ENCODE measurements at regions not wholly inside any gene's neighbourhood (a gene's known extent, or its start where the extent isn't known, plus 50 kb on each side); places are given as distances from the start of the nearest gene placed in this dataset.

DNA sequence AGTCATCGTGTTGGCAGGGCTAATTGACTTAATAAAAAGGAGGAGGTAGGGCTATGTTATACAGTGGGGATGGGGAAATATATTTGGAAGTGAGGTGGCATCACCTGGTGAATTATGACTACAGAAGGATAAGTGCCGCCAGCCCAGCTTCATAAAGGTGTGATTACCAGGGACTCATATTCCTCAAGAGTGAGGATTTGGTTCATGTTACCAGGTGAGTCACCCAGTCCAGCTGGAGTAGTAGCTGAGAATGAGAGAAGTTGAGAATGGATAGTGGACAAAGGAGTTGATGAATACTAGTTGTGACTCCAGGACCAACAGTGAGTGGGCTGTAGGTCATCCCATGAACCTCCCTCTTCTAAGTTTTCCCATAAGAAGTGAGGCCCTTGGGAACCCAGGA lies 143.0 kb upstream of the GALNT15 start:
- no peak overlapping the region for H3K27ac ChIP-seq (ENCODE audit: low read length)
- DNase-seq: no peak
- POLR2A ChIA-PET: no interaction called here
- H3K27ac Mint-ChIP-seq: no peak overlapping the region
- H3K9me3 ChIP-seq: no peaks in the 10 kb centered on the region
- CTCF ChIA-PET: no interaction called here
- ATAC-seq (replicated peaks in 1 of 4): no peak
- peaks cover 0 to 4% of the 10 kb centered on the region in 2 experiments for H3K27me3 ChIP-seq (replicated peaks in 1 of 2; ENCODE audit: control insufficient read depth in 2 of 2, extremely low read depth in 1 of 2, insufficient read depth in 2 of 2, low read length in 1 of 2)
- no peaks in the 10 kb centered on the region for H3K36me3 Mint-ChIP-seq
- H3K4me3 Mint-ChIP-seq: no peak overlapping the region
- no peaks in the 10 kb centered on the region for H3K36me3 ChIP-seq (ENCODE audit: control insufficient read depth in 2 of 2, extremely low read depth in 1 of 2, insufficient read depth in 1 of 2, low read length in 1 of 2)
- H3K4me1 ChIP-seq (ENCODE audit: control insufficient read depth in 1 of 2, extremely low read depth in 1 of 2, insufficient read depth in 2 of 2, low read length in 2 of 2): no peaks in the 10 kb centered on the region
- H3K4me1 Mint-ChIP-seq: no peaks in the 10 kb centered on the region
- peaks cover 7 to 25% of the 10 kb centered on the region in 2 donors for H3K27me3 Mint-ChIP-seq
- H3K9me3 Mint-ChIP-seq: no peaks in the 10 kb centered on the region
- WGBS (ENCODE audit: insufficient coverage): 92% methylated on average over 2 of the region's 2 CpGs
- H3K4me3 ChIP-seq (ENCODE audit: control insufficient read depth in 1 of 2, extremely low read depth in 1 of 2, low read length in 1 of 2): no peak overlapping the region

GRCh38 chr3:16033889-16034687 lies 140.4 kb upstream of the GALNT15 start:
- Mint-ChIP-seq H3K4me3 (no peak overlapping the region), H3K36me3 (no peaks in the 10 kb centered on the region), H3K4me1 (no peaks in the 10 kb centered on the region), H3K9me3 (peaks cover 0 to 4% (median 0%) of the 10 kb centered on the region in 3 donors), H3K27ac (no peak overlapping the region), H3K27me3 (peaks cover 0 to 18% of the 10 kb centered on the region in 2 donors)
- no peaks in the 10 kb centered on the region for H3K27me3 ChIP-seq (replicated peaks in 1 of 2; ENCODE audit: control insufficient read depth in 2 of 2, extremely low read depth in 1 of 2, insufficient read depth in 2 of 2, low read length in 1 of 2)
- CTCF ChIA-PET: interaction anchor here in 1 of 2 donors (1.3 kb wide), 1 partner anchor 15 kb away, joined by 3 read pairs; no protein-coding TSS in a partner anchor
- DNase-seq (no peak), ATAC-seq (replicated peaks in 1 of 4) (no peak)
- H3K4me3 ChIP-seq (ENCODE audit: control insufficient read depth in 1 of 2, extremely low read depth in 1 of 2, low read length in 1 of 2): no peak overlapping the region
- no peaks in the 10 kb centered on the region for H3K36me3 ChIP-seq (ENCODE audit: control insufficient read depth in 2 of 2, extremely low read depth in 1 of 2, insufficient read depth in 1 of 2, low read length in 1 of 2)
- no peaks in the 10 kb centered on the region for H3K4me1 ChIP-seq (ENCODE audit: control insufficient read depth in 1 of 2, extremely low read depth in 1 of 2, insufficient read depth in 2 of 2, low read length in 2 of 2)
- POLR2A ChIA-PET: no interaction called here
- WGBS (ENCODE audit: insufficient coverage): 82% methylated on average over 2 of the region's 3 CpGs
- no peak overlapping the region for H3K27ac ChIP-seq (ENCODE audit: low read length)
- H3K9me3 ChIP-seq: no peaks in the 10 kb centered on the region

DNA sequence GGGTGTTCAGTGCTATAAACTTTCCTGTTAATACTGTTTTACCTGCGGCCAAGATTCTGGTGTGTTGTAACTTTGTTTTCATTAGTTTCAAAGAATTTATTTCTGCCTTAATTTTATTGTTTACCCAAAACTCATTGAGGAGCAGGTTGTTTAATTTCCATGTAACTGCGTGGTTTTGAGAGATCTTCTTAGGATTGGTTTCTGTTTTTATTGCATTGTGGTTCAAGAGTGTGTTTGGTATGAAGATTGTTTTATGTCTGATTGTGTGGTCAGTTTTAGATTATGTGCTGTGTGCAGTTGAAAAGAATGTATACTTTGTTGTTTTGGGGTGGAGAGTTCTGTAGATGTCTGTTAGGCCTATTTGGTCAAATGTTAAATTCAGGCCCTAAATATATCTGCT lies 133.5 kb upstream of the GALNT15 start:
- no peak overlapping the region for H3K27ac ChIP-seq (ENCODE audit: low read length)
- DNase-seq (no peak), ATAC-seq (replicated peaks in 1 of 4) (no peak)
- ChIA-PET POLR2A (no interaction called here), CTCF (no interaction called here)
- Mint-ChIP-seq H3K9me3 (peaks cover 0 to 4% (median 0%) of the 10 kb centered on the region in 3 donors), H3K27ac (no peak overlapping the region), H3K4me1 (no peaks in the 10 kb centered on the region), H3K27me3 (peaks cover 11 to 12% of the 10 kb centered on the region in 2 donors), H3K36me3 (no peaks in the 10 kb centered on the region), H3K4me3 (no peak overlapping the region)
- H3K36me3 ChIP-seq (ENCODE audit: control insufficient read depth in 2 of 2, extremely low read depth in 1 of 2, insufficient read depth in 1 of 2, low read length in 1 of 2): no peaks in the 10 kb centered on the region
- H3K4me3 ChIP-seq (ENCODE audit: control insufficient read depth in 1 of 2, extremely low read depth in 1 of 2, low read length in 1 of 2): no peak overlapping the region
- H3K4me1 ChIP-seq (ENCODE audit: control insufficient read depth in 1 of 2, extremely low read depth in 1 of 2, insufficient read depth in 2 of 2, low read length in 2 of 2): no peaks in the 10 kb centered on the region
- H3K9me3 ChIP-seq: no peaks in the 10 kb centered on the region
- WGBS (ENCODE audit: insufficient coverage): 89% methylated on average over 2 of the region's 2 CpGs
- H3K27me3 ChIP-seq (replicated peaks in 1 of 2; ENCODE audit: control insufficient read depth in 2 of 2, extremely low read depth in 1 of 2, insufficient read depth in 2 of 2, low read length in 1 of 2): peaks cover 0 to 6% of the 10 kb centered on the region in 2 experiments

DNA sequence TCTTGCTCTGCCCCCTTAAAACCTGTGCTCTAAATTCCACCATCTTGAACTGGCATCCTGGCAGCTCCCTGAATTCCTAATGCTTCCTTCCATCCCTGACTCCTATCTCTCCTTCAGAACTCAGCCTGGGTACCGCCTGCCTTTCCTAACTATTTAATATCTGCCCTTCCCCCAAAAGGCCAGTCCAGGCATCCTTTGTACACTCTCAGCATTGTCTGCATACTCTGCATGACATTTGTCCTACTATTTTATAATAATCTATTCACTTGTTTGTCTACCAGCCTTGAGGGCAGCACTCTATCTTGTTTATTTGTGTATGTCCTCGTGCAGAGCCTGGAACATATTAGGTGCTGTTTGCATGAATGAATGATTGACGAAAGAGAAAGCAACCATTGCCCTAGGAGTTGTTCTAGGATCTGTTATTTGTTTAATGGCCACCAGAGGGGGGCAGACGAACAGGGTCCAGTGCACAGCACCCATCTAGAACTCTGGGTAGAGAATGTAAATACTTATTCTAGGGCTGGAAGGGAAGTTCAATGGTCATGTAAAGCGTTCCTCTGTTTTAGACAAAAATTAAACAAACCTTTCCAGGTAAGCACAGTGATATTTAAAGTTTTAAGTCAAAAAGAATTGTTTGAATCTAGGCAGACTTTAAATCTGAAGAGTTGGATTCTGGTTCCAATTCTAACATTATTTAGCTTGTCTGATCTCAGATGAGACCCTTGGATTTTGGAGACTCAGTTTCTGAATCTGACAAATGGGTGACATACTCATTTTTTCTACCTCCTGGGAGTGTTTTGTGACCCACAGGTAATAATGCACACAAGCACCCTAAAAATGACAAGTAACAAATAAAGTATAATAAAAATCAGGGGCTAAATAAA lies 125.8 kb upstream of the GALNT15 start:
- ATAC-seq (replicated peaks in 1 of 4): peak; percentile 74 to 88 (median 82)
- no peaks in the 10 kb centered on the region for H3K27me3 Mint-ChIP-seq
- POLR2A ChIA-PET: interaction anchor here in 1 of 2 donors (0.8 kb wide), 1 partner anchor 10 kb away, joined by 3 read pairs; no protein-coding TSS in a partner anchor
- Histone ChIP-seq H3K27ac (ENCODE audit: low read length) (no peak overlapping the region), H3K4me3 (ENCODE audit: control insufficient read depth in 1 of 2, extremely low read depth in 1 of 2, low read length in 1 of 2) (no peak overlapping the region), H3K9me3 (no peaks in the 10 kb centered on the region), H3K4me1 (ENCODE audit: control insufficient read depth in 1 of 2, extremely low read depth in 1 of 2, insufficient read depth in 2 of 2, low read length in 2 of 2) (no peaks in the 10 kb centered on the region), H3K36me3 (ENCODE audit: control insufficient read depth in 2 of 2, extremely low read depth in 1 of 2, insufficient read depth in 1 of 2, low read length in 1 of 2) (no peaks in the 10 kb centered on the region), H3K27me3 (replicated peaks in 1 of 2; ENCODE audit: control insufficient read depth in 2 of 2, extremely low read depth in 1 of 2, insufficient read depth in 2 of 2, low read length in 1 of 2) (peaks cover 0 to 3% of the 10 kb centered on the region in 2 experiments)
- H3K27ac Mint-ChIP-seq: no peak overlapping the region
- CTCF ChIA-PET: interaction anchor here (0.6 to 0.9 kb wide), 9 partner anchors 10 to 640 kb away, joined by 3 to 6 read pairs (median 3); no protein-coding TSS in a partner anchor
- H3K36me3 Mint-ChIP-seq: no peaks in the 10 kb centered on the region
- H3K9me3 Mint-ChIP-seq: no peaks in the 10 kb centered on the region
- peak in 25 of 35 experiments; percentile 2 to 67 (median 22) for DNase-seq
- H3K4me3 Mint-ChIP-seq: peak overlapping the region in 2 of 3 donors; percentile 31 to 54
- peaks cover 5 to 6% (median 6%) of the 10 kb centered on the region in 3 donors for H3K4me1 Mint-ChIP-seq
- WGBS (ENCODE audit: insufficient coverage): 42% methylated on average over 3 of the region's 5 CpGs

DNA sequence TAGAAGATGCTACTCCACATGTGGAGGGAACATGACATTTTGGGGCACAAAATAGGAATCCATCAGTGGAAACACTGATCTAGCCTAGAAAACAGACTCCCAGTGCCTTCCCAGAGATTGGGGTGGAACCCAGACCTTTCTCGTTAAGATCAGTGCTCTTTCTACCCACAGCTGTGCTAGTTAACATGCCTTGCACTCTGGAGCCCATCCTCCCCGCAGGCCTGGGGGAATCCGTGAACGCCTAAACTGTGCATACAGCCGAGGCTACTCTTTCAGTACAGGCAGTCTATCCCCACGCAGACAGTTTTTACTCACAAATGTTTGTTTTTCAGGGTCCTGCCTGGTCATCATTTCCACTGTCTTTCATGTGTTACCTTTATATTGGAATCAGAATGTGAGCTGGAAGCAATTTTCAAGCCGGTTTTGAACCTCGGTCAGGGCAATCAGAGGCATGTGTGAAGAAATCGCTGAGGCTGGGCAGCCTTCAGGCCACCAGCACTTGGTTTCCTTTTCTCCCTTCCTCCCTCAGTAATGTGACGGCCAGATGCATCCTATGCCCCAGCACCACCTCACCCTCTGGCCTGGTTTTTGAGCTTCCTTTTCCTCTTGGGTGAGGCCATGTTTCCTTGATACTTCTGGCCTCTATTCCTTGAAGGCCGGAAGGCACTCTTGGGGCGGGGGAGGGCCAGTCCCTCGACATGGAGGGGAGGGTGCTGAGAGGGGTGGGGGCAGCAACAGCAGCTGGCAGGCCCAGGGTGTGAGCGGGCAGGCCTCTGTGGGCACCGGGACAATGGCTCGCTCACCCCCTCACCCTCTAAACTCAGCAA lies 123.6 kb upstream of the GALNT15 start:
- 75% methylated on average over 12 of the region's 16 CpGs for WGBS (ENCODE audit: insufficient coverage)
- Histone ChIP-seq H3K27ac (ENCODE audit: low read length) (no peak overlapping the region), H3K4me3 (ENCODE audit: control insufficient read depth in 1 of 2, extremely low read depth in 1 of 2, low read length in 1 of 2) (no peak overlapping the region), H3K36me3 (ENCODE audit: control insufficient read depth in 2 of 2, extremely low read depth in 1 of 2, insufficient read depth in 1 of 2, low read length in 1 of 2) (no peaks in the 10 kb centered on the region), H3K27me3 (replicated peaks in 1 of 2; ENCODE audit: control insufficient read depth in 2 of 2, extremely low read depth in 1 of 2, insufficient read depth in 2 of 2, low read length in 1 of 2) (no peaks in the 10 kb centered on the region), H3K9me3 (no peaks in the 10 kb centered on the region), H3K4me1 (ENCODE audit: control insufficient read depth in 1 of 2, extremely low read depth in 1 of 2, insufficient read depth in 2 of 2, low read length in 2 of 2) (no peaks in the 10 kb centered on the region)
- POLR2A ChIA-PET: interaction anchor here in 1 of 2 donors (0.6 kb wide), 1 partner anchor 847 kb away, joined by 4 read pairs; no protein-coding TSS in a partner anchor
- Mint-ChIP-seq H3K27ac (no peak overlapping the region), H3K4me1 (peaks cover 5 to 6% (median 6%) of the 10 kb centered on the region in 3 donors), H3K36me3 (no peaks in the 10 kb centered on the region), H3K27me3 (no peaks in the 10 kb centered on the region), H3K9me3 (no peaks in the 10 kb centered on the region), H3K4me3 (no peak overlapping the region)
- DNase-seq (no peak), ATAC-seq (replicated peaks in 1 of 4) (no peak)
- CTCF ChIA-PET: interaction anchor here (0.6 to 1.2 kb wide), 7 partner anchors 9 to 502 kb away, joined by 3 to 12 read pairs (median 5); no protein-coding TSS in a partner anchor

All from T-cell (primary cell).